Activated naive CD4-positive, alpha-beta T cell treated with anti-CD3 and anti-CD28 coated beads, Interleukin-2, amount 10 ng/mL, durations not matched to agents 7 days and 5 days (primary cell): ENCODE measurements at regions not wholly inside any gene's neighbourhood (a gene's known extent, or its start where the extent isn't known, plus 50 kb on each side); places are given as distances from the start of the nearest gene placed in this dataset.
"Not testable (repeated sequence)": the region's sequence is repeated elsewhere in the genome, so short reads cannot be mapped to it uniquely, and the experiment has no call there.

Experiments
- CTCF ChIA-PET: fragments of 350-600 bp; sonication (Branson Sonifier 250); formaldehyde crosslinking; loops from one replicate; lab custom pipeline; 2021; ENCODE audit warnings: antibody characterized with exemption; lab: Charles Lee
- DNase-seq: peaks from one replicate; pipeline ENCODE4 v3.0.0-alpha.2; 2020
- H3K27ac Mint-ChIP-seq: one replicate; pipeline ENCODE4 v1.8.0; 2021; ENCODE audit warnings: mild to moderate bottlenecking, moderate library complexity, mixed read lengths
- H3K27me3 Mint-ChIP-seq: one replicate; pipeline ENCODE4 v1.8.0; 2021; ENCODE audit warnings: mild to moderate bottlenecking, mixed read lengths
- H3K36me3 Mint-ChIP-seq: one replicate; pipeline ENCODE4 v1.8.0; 2021; ENCODE audit warnings: mixed read lengths
- H3K4me1 Mint-ChIP-seq: one replicate; pipeline ENCODE4 v1.8.0; 2021; ENCODE audit warnings: mixed read lengths
- H3K4me3 Mint-ChIP-seq: one replicate; pipeline ENCODE4 v1.8.0; 2021; ENCODE audit warnings: mild to moderate bottlenecking, moderate library complexity, mixed read lengths
- H3K9me3 Mint-ChIP-seq: one replicate; pipeline ENCODE4 v1.8.0; 2021; ENCODE audit warnings: mixed read lengths

GRCh38 chr1:10878469-10878868, 82.0 kb upstream of the CASZ1 start:
- Mint-ChIP-seq H3K36me3 (no peaks in the 10 kb centered on the region), H3K4me3 (no peak overlapping the region), H3K9me3 (no peaks in the 10 kb centered on the region), H3K27me3 (peaks cover 47% of the 10 kb centered on the region), H3K4me1 (no peaks in the 10 kb centered on the region), H3K27ac (no peak overlapping the region)
- DNase-seq, result no peak
- CTCF ChIA-PET, result no interaction called here

GRCh38 chr1:10880063-10880462, 83.6 kb upstream of the CASZ1 start:
- H3K36me3 Mint-ChIP-seq, result no peaks in the 10 kb centered on the region
- peaks cover 40% of the 10 kb centered on the region for H3K27me3 Mint-ChIP-seq
- no peaks in the 10 kb centered on the region for H3K9me3 Mint-ChIP-seq
- no peak overlapping the region for H3K4me3 Mint-ChIP-seq
- no peak for DNase-seq
- no peak overlapping the region for H3K27ac Mint-ChIP-seq
- CTCF ChIA-PET, result interaction anchor here (1.5 kb wide), 1 partner anchor 8 kb away, joined by 3 read pairs; no protein-coding TSS in a partner anchor
- no peaks in the 10 kb centered on the region for H3K4me1 Mint-ChIP-seq

- H3K9me3 Mint-ChIP-seq, result no peaks in the 10 kb centered on the region
- no peaks in the 10 kb centered on the region for H3K36me3 Mint-ChIP-seq
- DNase-seq, result no peak
- H3K4me1 Mint-ChIP-seq, result no peaks in the 10 kb centered on the region
- CTCF ChIA-PET, result interaction anchor here (0.6 to 1.5 kb wide), 2 partner anchors 9 to 15 kb away, joined by 3 read pairs; no protein-coding TSS in a partner anchor
- H3K27me3 Mint-ChIP-seq, result peaks cover 38% of the 10 kb centered on the region
- no peak overlapping the region for H3K4me3 Mint-ChIP-seq
- H3K27ac Mint-ChIP-seq, result no peak overlapping the region
Observed at GRCh38 chr1:10881046-10881445, 84.6 kb upstream of the CASZ1 start.

- CTCF ChIA-PET, result no interaction called here
- H3K9me3 Mint-ChIP-seq, result no peaks in the 10 kb centered on the region
- no peak overlapping the region for H3K27ac Mint-ChIP-seq
Observed at GRCh38 chr1:10882069-10882468, 85.6 kb upstream of the CASZ1 start.

GRCh38 chr1:10887032-10887431, 90.6 kb upstream of the CASZ1 start:
- H3K9me3 Mint-ChIP-seq, DNase-seq, H3K4me1 Mint-ChIP-seq, H3K4me3 Mint-ChIP-seq, CTCF ChIA-PET, H3K27ac Mint-ChIP-seq, H3K36me3 Mint-ChIP-seq: not testable (repeated sequence)
- H3K27me3 Mint-ChIP-seq, result peaks cover 70% of the 10 kb centered on the region

More at GRCh38 chr1:10882069-10882468, 85.6 kb upstream of the CASZ1 start:
- peaks cover 44% of the 10 kb centered on the region for H3K27me3 Mint-ChIP-seq
- H3K36me3 Mint-ChIP-seq, result no peaks in the 10 kb centered on the region
- H3K4me3 Mint-ChIP-seq, result no peak overlapping the region
- no peak for DNase-seq
- H3K4me1 Mint-ChIP-seq, result no peaks in the 10 kb centered on the region

- H3K27ac Mint-ChIP-seq, result no peak overlapping the region
- CTCF ChIA-PET, result no interaction called here
- H3K4me1 Mint-ChIP-seq, result no peaks in the 10 kb centered on the region
- no peaks in the 10 kb centered on the region for H3K36me3 Mint-ChIP-seq
- no peak overlapping the region for H3K4me3 Mint-ChIP-seq
- H3K9me3 Mint-ChIP-seq, result no peaks in the 10 kb centered on the region
- no peak for DNase-seq
- H3K27me3 Mint-ChIP-seq, result peaks cover 77% of the 10 kb centered on the region
Observed at GRCh38 chr1:10888291-10888690, 91.8 kb upstream of the CASZ1 start.

GRCh38 chr1:10888791-10889649, 92.6 kb upstream of the CASZ1 start:
- Mint-ChIP-seq H3K4me1 (no peaks in the 10 kb centered on the region), H3K27ac (no peak overlapping the region), H3K36me3 (no peaks in the 10 kb centered on the region), H3K4me3 (no peak overlapping the region), H3K9me3 (no peaks in the 10 kb centered on the region), H3K27me3 (peaks cover 83% of the 10 kb centered on the region)
- CTCF ChIA-PET, result no interaction called here
- DNase-seq, result no peak

GRCh38 chr1:10889650-10890353, 93.4 kb upstream of the CASZ1 start:
- CTCF ChIA-PET, result no interaction called here
- no peak overlapping the region for H3K27ac Mint-ChIP-seq
- H3K4me3 Mint-ChIP-seq, result no peak overlapping the region
- H3K4me1 Mint-ChIP-seq, result no peaks in the 10 kb centered on the region
- no peaks in the 10 kb centered on the region for H3K9me3 Mint-ChIP-seq
- no peak for DNase-seq
- no peaks in the 10 kb centered on the region for H3K36me3 Mint-ChIP-seq
- H3K27me3 Mint-ChIP-seq, result peaks cover 82% of the 10 kb centered on the region

GRCh38 chr1:10890491-10891071, 94.1 kb upstream of the CASZ1 start:
- H3K27me3 Mint-ChIP-seq, result peaks cover 81% of the 10 kb centered on the region

GRCh38 chr1:10891091-10891490, 94.6 kb upstream of the CASZ1 start:
- no peak overlapping the region for H3K27ac Mint-ChIP-seq

More at GRCh38 chr1:10890491-10891071, 94.1 kb upstream of the CASZ1 start:
- no peak for DNase-seq
- Mint-ChIP-seq H3K36me3 (no peaks in the 10 kb centered on the region), H3K27ac (no peak overlapping the region), H3K9me3 (no peaks in the 10 kb centered on the region), H3K4me3 (no peak overlapping the region), H3K4me1 (no peaks in the 10 kb centered on the region)
- CTCF ChIA-PET, result no interaction called here

GRCh38 chr1:10892138-10893065, 96.0 kb upstream of the CASZ1 start:
- no peaks in the 10 kb centered on the region for H3K36me3 Mint-ChIP-seq
- no peak overlapping the region for H3K4me3 Mint-ChIP-seq
- DNase-seq, result no peak
- peaks cover 76% of the 10 kb centered on the region for H3K27me3 Mint-ChIP-seq
- H3K4me1 Mint-ChIP-seq, result no peaks in the 10 kb centered on the region
- no peaks in the 10 kb centered on the region for H3K9me3 Mint-ChIP-seq
- H3K27ac Mint-ChIP-seq, result no peak overlapping the region
- CTCF ChIA-PET, result no interaction called here

More at GRCh38 chr1:10891091-10891490, 94.6 kb upstream of the CASZ1 start:
- Mint-ChIP-seq H3K36me3 (no peaks in the 10 kb centered on the region), H3K4me1 (no peaks in the 10 kb centered on the region), H3K27me3 (peaks cover 85% of the 10 kb centered on the region), H3K9me3 (no peaks in the 10 kb centered on the region), H3K4me3 (no peak overlapping the region)
- CTCF ChIA-PET, result interaction anchor here (0.6 kb wide), 1 partner anchor 932 kb away, joined by 3 read pairs; no protein-coding TSS in a partner anchor
- no peak for DNase-seq

GRCh38 chr1:10895621-10896020, 99.2 kb upstream of the CASZ1 start:
- no peaks in the 10 kb centered on the region for H3K36me3 Mint-ChIP-seq
- DNase-seq, result no peak
- peaks cover 62% of the 10 kb centered on the region for H3K27me3 Mint-ChIP-seq
- H3K9me3 Mint-ChIP-seq, result no peaks in the 10 kb centered on the region
- H3K4me3 Mint-ChIP-seq, result no peak overlapping the region
- H3K27ac Mint-ChIP-seq, result no peak overlapping the region
- CTCF ChIA-PET, result no interaction called here
- no peaks in the 10 kb centered on the region for H3K4me1 Mint-ChIP-seq

- Mint-ChIP-seq H3K4me3 (no peak overlapping the region), H3K27me3 (peaks cover 52% of the 10 kb centered on the region), H3K27ac (no peak overlapping the region), H3K36me3 (no peaks in the 10 kb centered on the region), H3K9me3 (no peaks in the 10 kb centered on the region), H3K4me1 (no peaks in the 10 kb centered on the region)
- no peak for DNase-seq
- CTCF ChIA-PET, result no interaction called here
Observed at GRCh38 chr1:10896673-10897072, 100.2 kb upstream of the CASZ1 start.
